ENCODE measurements at regions not wholly inside any gene's neighbourhood (a gene's known extent, or its start where the extent isn't known, plus 50 kb on each side); places are given as distances from the start of the nearest gene placed in this dataset.
A peak's percentile ranks its signal among the peaks of the same experiment; 100 is the strongest.
"Not testable (repeated sequence)": the region's sequence is repeated elsewhere in the genome, so short reads cannot be mapped to it uniquely, and the experiment has no call there.

DNA sequence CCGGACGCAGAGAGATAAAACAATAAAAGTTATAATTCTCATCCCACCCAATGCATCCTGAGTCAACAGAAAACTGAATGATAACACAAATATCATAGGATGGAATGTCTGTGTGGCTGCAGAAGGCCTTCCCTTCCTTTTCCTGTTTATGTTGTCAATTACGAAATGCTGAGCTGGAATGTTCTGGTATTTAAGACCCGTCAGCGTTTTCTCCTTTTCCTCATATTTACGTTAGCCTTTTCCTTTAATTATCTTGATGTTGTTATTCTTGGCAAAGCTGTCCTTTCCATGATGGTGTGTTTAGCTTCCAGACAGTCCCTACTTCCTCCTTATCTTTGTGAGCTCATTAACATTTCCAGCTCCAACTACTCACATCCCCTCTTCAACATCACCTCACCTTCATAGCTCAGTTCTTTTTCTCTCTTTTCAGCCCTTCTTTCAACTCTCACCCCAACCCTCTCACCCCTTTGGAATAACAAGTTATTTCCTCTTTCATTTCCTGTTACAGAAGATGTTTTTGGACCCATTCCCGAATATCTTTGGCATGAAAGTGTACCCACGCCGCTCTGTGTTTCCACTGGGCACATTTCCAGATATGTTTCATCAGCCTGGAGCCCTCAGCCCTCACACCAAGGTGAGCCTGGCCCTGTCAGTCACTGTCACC, 221.6 kb downstream of the NR2F1-AS1 start:
- H3K4me3 ChIP-seq (ENCODE audit: low read depth, low read length) = no peak overlapping the region
- peaks cover 3% of the 10 kb centered on the region for H3K4me1 ChIP-seq (ENCODE audit: control insufficient read depth, insufficient read depth, low read length)
- H3K9me3 ChIP-seq (ENCODE audit: control insufficient read depth, insufficient read depth, low read length) = no peaks in the 10 kb centered on the region
- no peaks in the 10 kb centered on the region for H3K27me3 ChIP-seq (ENCODE audit: control insufficient read depth, insufficient read depth, low read length)
- DNase-seq (ENCODE audit: low read depth in 4 of 6, low spot score in 6 of 6) = peak in 1 of 6 donors; percentile 46
- peak overlapping the region; percentile 33 for H3K27ac ChIP-seq (ENCODE audit: low read depth, low read length)
- 43% methylated on average over 3 of the region's 9 CpGs for WGBS (ENCODE audit: insufficient coverage)
- no peaks in the 10 kb centered on the region for H3K36me3 ChIP-seq (ENCODE audit: control insufficient read depth, insufficient read depth, low read length)

GRCh38 chr5:93358176-93358575, 222.8 kb downstream of the NR2F1-AS1 start:
- DNase-seq (ENCODE audit: low read depth in 4 of 6, low spot score in 6 of 6) = no peak
- no peaks in the 10 kb centered on the region for H3K9me3 ChIP-seq (ENCODE audit: control insufficient read depth, insufficient read depth, low read length)
- no peak overlapping the region for H3K4me3 ChIP-seq (ENCODE audit: low read depth, low read length)
- H3K36me3 ChIP-seq (ENCODE audit: control insufficient read depth, insufficient read depth, low read length) = no peaks in the 10 kb centered on the region
- H3K4me1 ChIP-seq (ENCODE audit: control insufficient read depth, insufficient read depth, low read length) = peaks cover 3% of the 10 kb centered on the region
- no peaks in the 10 kb centered on the region for H3K27me3 ChIP-seq (ENCODE audit: control insufficient read depth, insufficient read depth, low read length)
- H3K27ac ChIP-seq (ENCODE audit: low read depth, low read length) = no peak overlapping the region
- no CpG with 5 or more reads among the region's 1 CpG for WGBS (ENCODE audit: insufficient coverage)

DNA sequence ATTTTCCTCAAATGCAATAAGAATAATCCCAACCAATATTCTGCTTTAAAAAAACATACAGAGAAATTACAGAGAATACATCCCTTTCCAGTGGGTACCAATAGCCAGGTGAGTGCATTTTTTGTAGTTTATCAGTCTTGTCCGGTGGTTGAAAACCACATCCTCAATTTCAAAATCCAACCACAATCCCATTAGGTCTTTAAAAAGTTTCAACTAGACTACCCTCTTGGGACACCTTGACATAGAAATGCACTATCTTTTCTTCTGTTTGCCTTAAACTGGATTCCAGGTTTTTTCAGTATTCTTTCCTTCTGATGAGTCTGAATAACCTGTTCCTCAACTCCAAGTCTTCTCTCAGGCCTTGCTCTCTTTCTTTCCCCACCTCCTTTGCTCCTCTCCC, 223.3 kb downstream of the NR2F1-AS1 start:
- WGBS (ENCODE audit: insufficient coverage) = no CpG with 5 or more reads among the region's 1 CpG
- Histone ChIP-seq H3K9me3 (ENCODE audit: control insufficient read depth, insufficient read depth, low read length) (no peaks in the 10 kb centered on the region), H3K4me1 (ENCODE audit: control insufficient read depth, insufficient read depth, low read length) (peaks cover 3% of the 10 kb centered on the region), H3K27me3 (ENCODE audit: control insufficient read depth, insufficient read depth, low read length) (no peaks in the 10 kb centered on the region), H3K4me3 (ENCODE audit: low read depth, low read length) (no peak overlapping the region), H3K36me3 (ENCODE audit: control insufficient read depth, insufficient read depth, low read length) (no peaks in the 10 kb centered on the region), H3K27ac (ENCODE audit: low read depth, low read length) (no peak overlapping the region)
- no peak for DNase-seq (ENCODE audit: low read depth in 4 of 6, low spot score in 6 of 6)

DNA sequence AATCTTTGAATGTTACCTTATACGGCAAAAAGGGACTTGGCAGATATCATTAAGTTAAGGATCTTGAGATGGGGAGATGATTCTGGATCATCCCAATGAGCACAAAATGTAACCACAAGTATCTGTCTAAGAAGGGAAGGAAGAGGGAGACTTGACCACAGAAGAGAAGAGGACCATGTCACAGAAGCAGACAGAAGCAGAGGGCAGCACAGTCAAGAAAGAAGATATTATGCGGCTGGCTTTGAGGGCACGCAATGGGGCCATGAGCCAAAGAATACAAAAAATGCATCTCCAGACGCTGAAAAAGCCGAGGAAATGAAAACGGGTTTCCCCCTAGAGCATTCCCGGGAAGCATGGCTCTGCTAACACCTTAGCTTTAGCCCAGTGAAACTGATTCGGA, 225.3 kb downstream of the NR2F1-AS1 start:
- Histone ChIP-seq H3K4me3 (ENCODE audit: low read depth, low read length) (no peak overlapping the region), H3K4me1 (ENCODE audit: control insufficient read depth, insufficient read depth, low read length) (peaks cover 3% of the 10 kb centered on the region), H3K27ac (ENCODE audit: low read depth, low read length) (no peak overlapping the region), H3K27me3 (ENCODE audit: control insufficient read depth, insufficient read depth, low read length) (no peaks in the 10 kb centered on the region), H3K36me3 (ENCODE audit: control insufficient read depth, insufficient read depth, low read length) (no peaks in the 10 kb centered on the region), H3K9me3 (ENCODE audit: control insufficient read depth, insufficient read depth, low read length) (no peaks in the 10 kb centered on the region)
- WGBS (ENCODE audit: insufficient coverage) = 79% methylated on average over 6 of the region's 8 CpGs
- DNase-seq (ENCODE audit: low read depth in 4 of 6, low spot score in 6 of 6) = no peak

GRCh38 chr5:93352186-93352585, 228.8 kb downstream of the NR2F1-AS1 start:
- no peak overlapping the region for H3K4me3 ChIP-seq (ENCODE audit: low read depth, low read length)
- no peak overlapping the region for H3K27ac ChIP-seq (ENCODE audit: low read depth, low read length)
- WGBS (ENCODE audit: insufficient coverage) = no CpG with 5 or more reads among the region's 2 CpGs

GRCh38 chr5:93349613-93350012, 231.4 kb downstream of the NR2F1-AS1 start:
- H3K36me3 ChIP-seq (ENCODE audit: control insufficient read depth, insufficient read depth, low read length) = no peaks in the 10 kb centered on the region

More at GRCh38 chr5:93352186-93352585, 228.8 kb downstream of the NR2F1-AS1 start:
- H3K4me1 ChIP-seq (ENCODE audit: control insufficient read depth, insufficient read depth, low read length) = peaks cover 11% of the 10 kb centered on the region
- H3K27me3 ChIP-seq (ENCODE audit: control insufficient read depth, insufficient read depth, low read length) = no peaks in the 10 kb centered on the region
- H3K36me3 ChIP-seq (ENCODE audit: control insufficient read depth, insufficient read depth, low read length) = no peaks in the 10 kb centered on the region
- DNase-seq (ENCODE audit: low read depth in 4 of 6, low spot score in 6 of 6) = no peak
- H3K9me3 ChIP-seq (ENCODE audit: control insufficient read depth, insufficient read depth, low read length) = no peaks in the 10 kb centered on the region

GRCh38 chr5:93348231-93348630, 232.8 kb downstream of the NR2F1-AS1 start:
- no peaks in the 10 kb centered on the region for H3K36me3 ChIP-seq (ENCODE audit: control insufficient read depth, insufficient read depth, low read length)
- H3K27ac ChIP-seq (ENCODE audit: low read depth, low read length) = no peak overlapping the region
- WGBS (ENCODE audit: insufficient coverage) = 67% methylated on average over 15 of the region's 15 CpGs
- H3K4me1 ChIP-seq (ENCODE audit: control insufficient read depth, insufficient read depth, low read length) = peaks cover 11% of the 10 kb centered on the region
- no peak overlapping the region for H3K4me3 ChIP-seq (ENCODE audit: low read depth, low read length)
- no peaks in the 10 kb centered on the region for H3K27me3 ChIP-seq (ENCODE audit: control insufficient read depth, insufficient read depth, low read length)
- peak in 1 of 6 donors; percentile 33 for DNase-seq (ENCODE audit: low read depth in 4 of 6, low spot score in 6 of 6)
- no peaks in the 10 kb centered on the region for H3K9me3 ChIP-seq (ENCODE audit: control insufficient read depth, insufficient read depth, low read length)

More at GRCh38 chr5:93349613-93350012, 231.4 kb downstream of the NR2F1-AS1 start:
- WGBS (ENCODE audit: insufficient coverage) = no CpG with 5 or more reads among the region's 3 CpGs
- no peak overlapping the region for H3K4me3 ChIP-seq (ENCODE audit: low read depth, low read length)
- peak in 2 of 6 donors; percentile 14 to 26 for DNase-seq (ENCODE audit: low read depth in 4 of 6, low spot score in 6 of 6)
- no peak overlapping the region for H3K27ac ChIP-seq (ENCODE audit: low read depth, low read length)
- no peaks in the 10 kb centered on the region for H3K9me3 ChIP-seq (ENCODE audit: control insufficient read depth, insufficient read depth, low read length)
- peaks cover 11% of the 10 kb centered on the region for H3K4me1 ChIP-seq (ENCODE audit: control insufficient read depth, insufficient read depth, low read length)
- no peaks in the 10 kb centered on the region for H3K27me3 ChIP-seq (ENCODE audit: control insufficient read depth, insufficient read depth, low read length)

- DNase-seq (ENCODE audit: low read depth in 4 of 6, low spot score in 6 of 6); H3K27ac ChIP-seq (ENCODE audit: low read depth, low read length): not testable (repeated sequence)
- WGBS (ENCODE audit: insufficient coverage) = no CpG with 5 or more reads among the region's 1 CpG
Observed at GRCh38 chr5:93346850-93347249, 234.2 kb downstream of the NR2F1-AS1 start.

GRCh38 chr5:93346301-93346700, 234.7 kb downstream of the NR2F1-AS1 start:
- WGBS (ENCODE audit: insufficient coverage) = 93% methylated on average over 2 of the region's 5 CpGs
- no peaks in the 10 kb centered on the region for H3K27me3 ChIP-seq (ENCODE audit: control insufficient read depth, insufficient read depth, low read length)
- no peak overlapping the region for H3K27ac ChIP-seq (ENCODE audit: low read depth, low read length)
- DNase-seq (ENCODE audit: low read depth in 4 of 6, low spot score in 6 of 6) = no peak
- H3K36me3 ChIP-seq (ENCODE audit: control insufficient read depth, insufficient read depth, low read length) = no peaks in the 10 kb centered on the region
- no peaks in the 10 kb centered on the region for H3K9me3 ChIP-seq (ENCODE audit: control insufficient read depth, insufficient read depth, low read length)
- H3K4me1 ChIP-seq (ENCODE audit: control insufficient read depth, insufficient read depth, low read length) = peaks cover 11% of the 10 kb centered on the region
- no peak overlapping the region for H3K4me3 ChIP-seq (ENCODE audit: low read depth, low read length)

More at GRCh38 chr5:93346850-93347249, 234.2 kb downstream of the NR2F1-AS1 start:
- peaks cover 11% of the 10 kb centered on the region for H3K4me1 ChIP-seq (ENCODE audit: control insufficient read depth, insufficient read depth, low read length)
- not testable (repeated sequence) for H3K9me3 ChIP-seq (ENCODE audit: control insufficient read depth, insufficient read depth, low read length); H3K27me3 ChIP-seq (ENCODE audit: control insufficient read depth, insufficient read depth, low read length); H3K36me3 ChIP-seq (ENCODE audit: control insufficient read depth, insufficient read depth, low read length); H3K4me3 ChIP-seq (ENCODE audit: low read depth, low read length)

DNA sequence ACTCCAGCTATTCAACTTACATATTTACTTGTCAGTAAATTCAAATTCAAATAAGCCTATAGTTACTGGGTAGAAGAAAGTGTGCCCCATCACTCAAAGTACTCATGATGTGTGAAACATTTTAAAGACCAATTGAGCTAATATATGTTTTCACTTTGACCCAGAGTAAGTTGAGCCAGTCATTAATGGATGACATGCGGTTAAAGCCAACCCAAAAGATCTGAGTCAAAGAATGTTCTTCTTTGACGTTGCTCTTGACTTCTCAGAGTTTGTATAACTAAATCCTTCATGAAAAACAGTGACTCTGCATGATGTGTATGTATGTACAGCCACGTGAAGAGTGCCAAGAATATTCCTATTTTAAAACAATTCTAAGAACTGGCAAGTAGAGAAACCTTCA, 237.4 kb downstream of the NR2F1-AS1 start:
- Histone ChIP-seq H3K9me3 (ENCODE audit: control insufficient read depth, insufficient read depth, low read length) (no peaks in the 10 kb centered on the region), H3K4me1 (ENCODE audit: control insufficient read depth, insufficient read depth, low read length) (peaks cover 8% of the 10 kb centered on the region), H3K36me3 (ENCODE audit: control insufficient read depth, insufficient read depth, low read length) (no peaks in the 10 kb centered on the region), H3K27ac (ENCODE audit: low read depth, low read length) (no peak overlapping the region), H3K4me3 (ENCODE audit: low read depth, low read length) (no peak overlapping the region), H3K27me3 (ENCODE audit: control insufficient read depth, insufficient read depth, low read length) (no peaks in the 10 kb centered on the region)
- no CpG with 5 or more reads among the region's 3 CpGs for WGBS (ENCODE audit: insufficient coverage)
- DNase-seq (ENCODE audit: low read depth in 4 of 6, low spot score in 6 of 6) = no peak
